ENCODE measurements at regions not wholly inside any gene's neighbourhood (a gene's known extent, or its start where the extent isn't known, plus 50 kb on each side); places are given as distances from the start of the nearest gene placed in this dataset.
A peak's percentile ranks its signal among the peaks of the same experiment; 100 is the strongest.

- Histone ChIP-seq H3K27me3 (ENCODE audit: control insufficient read depth in 1 of 2, insufficient read depth in 2 of 2, low read length in 1 of 2) (no peaks in the 10 kb centered on the region), H3K27ac (ENCODE audit: low read depth in 1 of 2, low read length in 2 of 2) (no peak overlapping the region), H3K4me1 (ENCODE audit: control insufficient read depth in 1 of 2, insufficient read depth in 2 of 2, low read length in 2 of 2) (no peaks in the 10 kb centered on the region), H3K36me3 (ENCODE audit: control insufficient read depth in 1 of 2, insufficient read depth in 2 of 2, low read length in 1 of 2) (no peaks in the 10 kb centered on the region), H3K4me3 (ENCODE audit: low read length in 2 of 2) (no peak overlapping the region), H3K9me3 (ENCODE audit: control insufficient read depth, low read length) (peaks cover 8% of the 10 kb centered on the region)
- ATAC-seq (ENCODE audit: low FRiP score), result no peak
- 86 to 89% methylated on average over 10 of the region's 10 CpGs for WGBS, 2 donors
- intact Hi-C loops (cut with DNase I), result no loop called here
- DNase-seq, result no peak
These were observed 73.2 kb upstream of the VRK1 start for GRCh38 chr14:96723946-96724345.

DNA sequence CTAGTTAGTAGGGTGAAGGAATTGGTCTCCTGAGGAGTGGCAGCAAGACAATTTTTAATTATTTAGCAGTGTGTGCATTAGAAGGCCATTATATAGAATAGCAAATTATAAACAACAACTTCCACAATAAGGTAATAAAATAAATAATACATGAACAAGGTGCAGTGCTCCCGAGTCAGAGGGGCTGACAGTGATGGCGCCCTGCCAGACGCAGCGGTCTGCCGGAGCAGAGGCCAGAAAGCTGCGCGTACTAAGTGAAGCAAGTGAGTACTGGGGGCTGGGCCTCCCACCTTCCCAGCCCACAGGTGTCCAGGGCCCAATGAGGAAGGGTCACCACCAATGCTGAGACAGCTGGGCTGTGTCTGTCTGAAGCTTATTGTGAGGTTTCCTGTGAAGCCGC is 72.0 kb upstream of the VRK1 start:
- H3K27ac ChIP-seq (ENCODE audit: low read depth in 1 of 2, low read length in 2 of 2), result no peak overlapping the region
- H3K27me3 ChIP-seq (ENCODE audit: control insufficient read depth in 1 of 2, insufficient read depth in 2 of 2, low read length in 1 of 2), result no peaks in the 10 kb centered on the region
- H3K4me3 ChIP-seq (ENCODE audit: low read length in 2 of 2), result no peak overlapping the region
- DNase-seq (no peak), ATAC-seq (ENCODE audit: low FRiP score) (no peak)
- no peaks in the 10 kb centered on the region for H3K36me3 ChIP-seq (ENCODE audit: control insufficient read depth in 1 of 2, insufficient read depth in 2 of 2, low read length in 1 of 2)
- intact Hi-C loops (cut with DNase I), result no loop called here
- 93 to 94% methylated on average over 8 of the region's 8 CpGs for WGBS, 2 donors
- H3K4me1 ChIP-seq (ENCODE audit: control insufficient read depth in 1 of 2, insufficient read depth in 2 of 2, low read length in 2 of 2), result no peaks in the 10 kb centered on the region
- H3K9me3 ChIP-seq (ENCODE audit: control insufficient read depth, low read length), result peaks cover 8% of the 10 kb centered on the region

DNA sequence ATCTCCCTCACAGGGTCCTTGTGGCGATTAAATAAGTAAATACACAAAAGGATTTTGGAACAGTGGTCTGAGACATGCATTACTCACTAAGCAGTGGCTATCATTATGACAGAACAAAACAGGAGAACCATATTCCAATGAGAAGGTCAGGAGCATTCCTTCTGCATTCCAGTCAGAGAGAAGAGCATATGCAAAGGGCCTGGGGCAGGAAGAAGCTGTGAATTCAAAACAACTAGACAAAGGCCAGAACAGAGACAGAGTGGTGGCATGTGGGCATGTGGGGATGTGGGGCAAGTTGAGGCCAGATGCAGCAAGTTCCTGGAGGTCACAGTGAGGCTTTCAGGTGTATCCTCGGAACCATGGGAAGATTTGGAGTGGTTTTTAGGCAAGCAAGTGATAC is 70.1 kb upstream of the VRK1 start:
- H3K4me1 ChIP-seq (ENCODE audit: control insufficient read depth in 1 of 2, insufficient read depth in 2 of 2, low read length in 2 of 2), result no peaks in the 10 kb centered on the region
- intact Hi-C loops (cut with DNase I), result no loop called here
- H3K27ac ChIP-seq (ENCODE audit: low read depth in 1 of 2, low read length in 2 of 2), result no peak overlapping the region
- DNase-seq, result no peak
- no peaks in the 10 kb centered on the region for H3K27me3 ChIP-seq (ENCODE audit: control insufficient read depth in 1 of 2, insufficient read depth in 2 of 2, low read length in 1 of 2)
- H3K4me3 ChIP-seq (ENCODE audit: low read length in 2 of 2), result no peak overlapping the region
- 61 to 81% methylated on average over 2 of the region's 2 CpGs for WGBS, 2 donors
- H3K9me3 ChIP-seq (ENCODE audit: control insufficient read depth, low read length), result peaks cover 8% of the 10 kb centered on the region
- no peak for ATAC-seq (ENCODE audit: low FRiP score)
- no peaks in the 10 kb centered on the region for H3K36me3 ChIP-seq (ENCODE audit: control insufficient read depth in 1 of 2, insufficient read depth in 2 of 2, low read length in 1 of 2)

DNA sequence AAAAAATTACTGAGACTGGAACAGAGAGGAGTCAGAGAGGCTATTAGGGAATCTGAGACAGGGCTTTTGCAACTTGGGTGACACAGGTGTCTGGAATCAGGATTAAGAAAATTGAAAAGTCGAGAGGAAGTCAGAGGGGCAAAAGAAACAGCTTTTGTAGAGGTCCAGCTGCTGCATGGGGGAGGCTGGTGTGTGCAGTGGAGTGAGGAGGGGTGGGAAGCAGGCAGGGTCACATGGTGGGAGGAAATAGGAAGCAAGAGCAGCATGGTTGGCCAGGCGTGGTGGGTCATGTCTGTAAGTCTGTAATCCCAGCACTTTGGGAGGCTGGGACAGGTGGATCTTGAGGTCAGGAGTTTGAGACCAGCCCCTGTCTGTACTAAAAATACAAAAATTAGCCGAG is 69.7 kb upstream of the VRK1 start:
- Histone ChIP-seq H3K27me3 (ENCODE audit: control insufficient read depth in 1 of 2, insufficient read depth in 2 of 2, low read length in 1 of 2) (no peaks in the 10 kb centered on the region), H3K4me1 (ENCODE audit: control insufficient read depth in 1 of 2, insufficient read depth in 2 of 2, low read length in 2 of 2) (no peaks in the 10 kb centered on the region), H3K27ac (ENCODE audit: low read depth in 1 of 2, low read length in 2 of 2) (no peak overlapping the region), H3K36me3 (ENCODE audit: control insufficient read depth in 1 of 2, insufficient read depth in 2 of 2, low read length in 1 of 2) (no peaks in the 10 kb centered on the region), H3K9me3 (ENCODE audit: control insufficient read depth, low read length) (peaks cover 8% of the 10 kb centered on the region), H3K4me3 (ENCODE audit: low read length in 2 of 2) (no peak overlapping the region)
- intact Hi-C loops (cut with DNase I), result no loop called here
- no peak for ATAC-seq (ENCODE audit: low FRiP score)
- no peak for DNase-seq
- WGBS, 2 donors, result 60 to 63% methylated on average over 3 of the region's 3 CpGs

- WGBS, 2 donors, result 73 to 74% methylated on average over 11 of the region's 11 CpGs
- Histone ChIP-seq H3K27ac (ENCODE audit: low read depth in 1 of 2, low read length in 2 of 2) (no peak overlapping the region), H3K4me1 (ENCODE audit: control insufficient read depth in 1 of 2, insufficient read depth in 2 of 2, low read length in 2 of 2) (no peaks in the 10 kb centered on the region), H3K27me3 (ENCODE audit: control insufficient read depth in 1 of 2, insufficient read depth in 2 of 2, low read length in 1 of 2) (no peaks in the 10 kb centered on the region), H3K4me3 (ENCODE audit: low read length in 2 of 2) (no peak overlapping the region), H3K36me3 (ENCODE audit: control insufficient read depth in 1 of 2, insufficient read depth in 2 of 2, low read length in 1 of 2) (no peaks in the 10 kb centered on the region), H3K9me3 (ENCODE audit: control insufficient read depth, low read length) (peaks cover 8% of the 10 kb centered on the region)
- intact Hi-C loops (cut with DNase I), result no loop called here
- no peak for DNase-seq
- ATAC-seq (ENCODE audit: low FRiP score), result no peak
These were observed 69.0 kb upstream of the VRK1 start for GRCh38 chr14:96727980-96728717.

- Histone ChIP-seq H3K36me3 (ENCODE audit: control insufficient read depth in 1 of 2, insufficient read depth in 2 of 2, low read length in 1 of 2) (no peaks in the 10 kb centered on the region), H3K4me3 (ENCODE audit: low read length in 2 of 2) (no peak overlapping the region), H3K27ac (ENCODE audit: low read depth in 1 of 2, low read length in 2 of 2) (no peak overlapping the region), H3K4me1 (ENCODE audit: control insufficient read depth in 1 of 2, insufficient read depth in 2 of 2, low read length in 2 of 2) (no peaks in the 10 kb centered on the region), H3K9me3 (ENCODE audit: control insufficient read depth, low read length) (peaks cover 4% of the 10 kb centered on the region), H3K27me3 (ENCODE audit: control insufficient read depth in 1 of 2, insufficient read depth in 2 of 2, low read length in 1 of 2) (no peaks in the 10 kb centered on the region)
- DNase-seq (no peak), ATAC-seq (ENCODE audit: low FRiP score) (no peak)
- WGBS, 2 donors, result 67 to 73% methylated on average over 4 of the region's 4 CpGs
- intact Hi-C loops (cut with DNase I), result no loop called here
These were observed 67.3 kb upstream of the VRK1 start for GRCh38 chr14:96729889-96730288.

GRCh38 chr14:96730386-96730785 is 66.8 kb upstream of the VRK1 start:
- WGBS, 2 donors, result 81 to 83% methylated on average over 7 of the region's 7 CpGs
- Histone ChIP-seq H3K27ac (ENCODE audit: low read depth in 1 of 2, low read length in 2 of 2) (no peak overlapping the region), H3K4me3 (ENCODE audit: low read length in 2 of 2) (no peak overlapping the region), H3K4me1 (ENCODE audit: control insufficient read depth in 1 of 2, insufficient read depth in 2 of 2, low read length in 2 of 2) (no peaks in the 10 kb centered on the region), H3K27me3 (ENCODE audit: control insufficient read depth in 1 of 2, insufficient read depth in 2 of 2, low read length in 1 of 2) (no peaks in the 10 kb centered on the region), H3K9me3 (ENCODE audit: control insufficient read depth, low read length) (peaks cover 2% of the 10 kb centered on the region), H3K36me3 (ENCODE audit: control insufficient read depth in 1 of 2, insufficient read depth in 2 of 2, low read length in 1 of 2) (no peaks in the 10 kb centered on the region)
- intact Hi-C loops (cut with DNase I), result no loop called here
- DNase-seq (no peak), ATAC-seq (ENCODE audit: low FRiP score) (no peak)

DNA sequence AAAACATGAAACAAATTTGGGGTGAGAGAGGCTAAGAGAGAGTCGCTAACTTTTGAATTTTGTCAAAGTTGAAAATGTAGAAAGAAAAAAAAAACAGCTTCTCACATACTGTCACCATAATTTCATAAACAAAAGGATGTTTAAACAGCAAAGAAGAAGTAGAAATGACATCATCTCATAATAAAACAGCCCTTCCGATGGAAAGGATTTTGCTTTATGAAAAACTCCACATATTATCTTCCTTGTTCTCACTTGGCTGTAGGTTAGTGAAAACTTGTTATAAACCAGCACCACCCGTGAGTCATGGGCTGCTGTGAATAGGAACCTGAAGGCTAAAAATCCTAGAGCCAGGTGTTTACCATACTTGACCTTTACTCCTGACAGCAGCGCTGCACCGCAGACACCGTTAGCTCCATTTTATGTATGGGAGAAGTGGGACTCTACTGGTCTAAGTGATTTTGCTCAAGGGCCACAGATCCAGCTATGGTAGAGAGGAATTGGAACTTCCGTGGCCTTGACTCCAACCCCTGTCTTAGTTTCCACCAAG is 63.0 kb upstream of the VRK1 start:
- no peaks in the 10 kb centered on the region for H3K9me3 ChIP-seq (ENCODE audit: control insufficient read depth, low read length)
- no peaks in the 10 kb centered on the region for H3K27me3 ChIP-seq (ENCODE audit: control insufficient read depth in 1 of 2, insufficient read depth in 2 of 2, low read length in 1 of 2)
- H3K4me1 ChIP-seq (ENCODE audit: control insufficient read depth in 1 of 2, insufficient read depth in 2 of 2, low read length in 2 of 2), result no peaks in the 10 kb centered on the region
- no peaks in the 10 kb centered on the region for H3K36me3 ChIP-seq (ENCODE audit: control insufficient read depth in 1 of 2, insufficient read depth in 2 of 2, low read length in 1 of 2)
- no peak overlapping the region for H3K27ac ChIP-seq (ENCODE audit: low read depth in 1 of 2, low read length in 2 of 2)
- DNase-seq, result peak in 1 of 2 donors; percentile 23
- ATAC-seq (ENCODE audit: low FRiP score), result no peak
- H3K4me3 ChIP-seq (ENCODE audit: low read length in 2 of 2), result no peak overlapping the region
- intact Hi-C loops (cut with DNase I), result no loop called here
- 65 to 78% methylated on average over 7 of the region's 7 CpGs for WGBS, 2 donors

GRCh38 chr14:96735526-96735925 is 61.7 kb upstream of the VRK1 start:
- intact Hi-C loops (cut with DNase I), result no loop called here
- no peaks in the 10 kb centered on the region for H3K36me3 ChIP-seq (ENCODE audit: control insufficient read depth in 1 of 2, insufficient read depth in 2 of 2, low read length in 1 of 2)
- no peak overlapping the region for H3K27ac ChIP-seq (ENCODE audit: low read depth in 1 of 2, low read length in 2 of 2)
- WGBS, 2 donors, result 42 to 44% methylated on average over 5 of the region's 5 CpGs
- no peaks in the 10 kb centered on the region for H3K27me3 ChIP-seq (ENCODE audit: control insufficient read depth in 1 of 2, insufficient read depth in 2 of 2, low read length in 1 of 2)
- H3K4me3 ChIP-seq (ENCODE audit: low read length in 2 of 2), result no peak overlapping the region
- no peaks in the 10 kb centered on the region for H3K4me1 ChIP-seq (ENCODE audit: control insufficient read depth in 1 of 2, insufficient read depth in 2 of 2, low read length in 2 of 2)
- DNase-seq (no peak), ATAC-seq (ENCODE audit: low FRiP score) (no peak)
- H3K9me3 ChIP-seq (ENCODE audit: control insufficient read depth, low read length), result no peaks in the 10 kb centered on the region

Measured in aorta (tissue), 5 donors.